Chondrocyte (in vitro differentiated cells): ENCODE measurements at regions not wholly inside any gene's neighbourhood (a gene's known extent, or its start where the extent isn't known, plus 50 kb on each side); places are given as distances from the start of the nearest gene placed in this dataset.

Experiments
- DNase-seq: peaks from one replicate; pipeline ENCODE4 v3.0.0; 2021; ENCODE audit warnings: mixed read lengths, low spot score
- H3K27ac Mint-ChIP-seq: one replicate; pipeline ENCODE4 v1.8.0; 2021; ENCODE audit warnings: mild to moderate bottlenecking, moderate library complexity, mixed read lengths; ENCODE audit not compliant: unreplicated experiment
- H3K27me3 Mint-ChIP-seq: 2 replicates; pipeline ENCODE4 v1.8.0; 2021; ENCODE audit warnings: low read depth, mixed read lengths
- H3K36me3 Mint-ChIP-seq: 2 replicates; pipeline ENCODE4 v1.8.0; 2021; ENCODE audit warnings: low read depth, mixed read lengths
- H3K4me1 Mint-ChIP-seq: 2 replicates; pipeline ENCODE4 v1.8.0; 2021; ENCODE audit warnings: low read depth, mild to moderate bottlenecking, mixed read lengths
- H3K4me3 Mint-ChIP-seq: one replicate; pipeline ENCODE4 v1.8.0; 2021; ENCODE audit warnings: mild to moderate bottlenecking, moderate library complexity, mixed read lengths; ENCODE audit not compliant: unreplicated experiment
- H3K9me3 Mint-ChIP-seq: 2 replicates; pipeline ENCODE4 v1.8.0; 2021; ENCODE audit warnings: low read depth, mixed read lengths
- CTCF ChIP-seq: fragments of 200-600 bp; sonication (generic); IDR thresholded peaks from 2 replicates; pipeline ENCODE4 v1.5.0; 2021; ENCODE audit warnings: antibody characterized with exemption, mild to moderate bottlenecking, moderate library complexity

GRCh38 chr9:89982016-89982415 is 377.2 kb downstream of the GADD45G start:
- peaks cover 11% of the 10 kb centered on the region for H3K4me1 Mint-ChIP-seq
- H3K27me3 Mint-ChIP-seq = peaks cover 18% of the 10 kb centered on the region
- H3K27ac Mint-ChIP-seq = no peak overlapping the region
- H3K9me3 Mint-ChIP-seq = peaks cover 13% of the 10 kb centered on the region
- H3K4me3 Mint-ChIP-seq = no peak overlapping the region
- DNase-seq = no peak
- no peaks in the 10 kb centered on the region for H3K36me3 Mint-ChIP-seq
- no peak for TF ChIP-seq CTCF

GRCh38 chr9:89983411-89983810 is 378.6 kb downstream of the GADD45G start:
- no peaks in the 10 kb centered on the region for H3K36me3 Mint-ChIP-seq
- H3K4me1 Mint-ChIP-seq = peaks cover 15% of the 10 kb centered on the region
- no peak for DNase-seq
- H3K27me3 Mint-ChIP-seq = peaks cover 16% of the 10 kb centered on the region
- no peak for TF ChIP-seq CTCF
- H3K9me3 Mint-ChIP-seq = peaks cover 13% of the 10 kb centered on the region
- no peak overlapping the region for H3K4me3 Mint-ChIP-seq
- no peak overlapping the region for H3K27ac Mint-ChIP-seq

DNA sequence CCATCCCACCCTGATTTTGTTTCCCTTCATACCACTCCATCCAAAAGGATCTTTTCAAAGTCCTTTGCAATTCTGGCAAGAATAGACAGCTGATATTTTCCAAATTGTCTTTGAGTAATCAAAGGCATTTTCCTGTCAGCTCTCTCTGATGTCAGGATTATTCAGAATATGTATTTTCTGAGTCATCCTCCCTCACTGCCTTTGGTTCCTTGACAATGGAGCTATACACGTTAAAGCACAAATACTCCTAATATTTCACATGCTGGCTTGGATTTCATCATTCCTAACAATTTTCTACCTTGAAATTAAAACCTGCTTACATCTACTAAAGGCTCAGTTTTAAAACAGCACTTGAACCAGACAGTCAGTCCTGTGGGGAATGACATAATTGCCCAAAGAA is 379.4 kb downstream of the GADD45G start:
- peaks cover 15% of the 10 kb centered on the region for H3K27me3 Mint-ChIP-seq
- H3K36me3 Mint-ChIP-seq = no peaks in the 10 kb centered on the region
- peak overlapping the region; percentile 10 for H3K27ac Mint-ChIP-seq
- peaks cover 21% of the 10 kb centered on the region for H3K4me1 Mint-ChIP-seq
- no peak for TF ChIP-seq CTCF
- H3K4me3 Mint-ChIP-seq = no peak overlapping the region
- H3K9me3 Mint-ChIP-seq = peaks cover 13% of the 10 kb centered on the region
- no peak for DNase-seq

DNA sequence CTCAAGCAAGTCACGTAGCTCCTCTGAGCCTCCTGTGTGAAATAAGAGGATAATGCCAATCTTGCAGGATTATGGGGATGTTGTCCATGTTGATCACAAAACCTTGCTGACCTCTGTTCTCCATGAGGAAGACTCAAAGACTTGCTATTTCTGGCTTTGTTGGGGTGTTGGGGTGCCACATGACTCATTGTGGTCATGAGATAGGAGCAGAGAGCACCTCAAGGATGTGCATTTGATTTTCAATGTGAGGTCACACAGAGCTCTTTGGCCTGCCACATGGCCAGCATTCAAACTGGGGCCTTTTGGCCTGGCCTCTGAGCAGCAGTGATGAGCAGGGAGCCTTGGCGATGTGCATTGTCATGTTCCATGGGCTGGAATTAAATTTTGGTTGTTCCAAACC is 380.3 kb downstream of the GADD45G start:
- peaks cover 21% of the 10 kb centered on the region for H3K4me1 Mint-ChIP-seq
- peaks cover 13% of the 10 kb centered on the region for H3K9me3 Mint-ChIP-seq
- no peak for DNase-seq
- peaks cover 8% of the 10 kb centered on the region for H3K27me3 Mint-ChIP-seq
- no peak for TF ChIP-seq CTCF
- H3K36me3 Mint-ChIP-seq = no peaks in the 10 kb centered on the region
- no peak overlapping the region for H3K27ac Mint-ChIP-seq
- H3K4me3 Mint-ChIP-seq = no peak overlapping the region

- peaks cover 21% of the 10 kb centered on the region for H3K4me1 Mint-ChIP-seq
- H3K9me3 Mint-ChIP-seq = peaks cover 13% of the 10 kb centered on the region
- no peak for TF ChIP-seq CTCF
These were observed 381.4 kb downstream of the GADD45G start for GRCh38 chr9:89986190-89986589.

More at GRCh38 chr9:89986190-89986589, 381.4 kb downstream of the GADD45G start:
- no peaks in the 10 kb centered on the region for H3K36me3 Mint-ChIP-seq
- no peak overlapping the region for H3K4me3 Mint-ChIP-seq
- H3K27me3 Mint-ChIP-seq = peaks cover 2% of the 10 kb centered on the region
- H3K27ac Mint-ChIP-seq = no peak overlapping the region
- DNase-seq = no peak
